Mesothelial cell of epicardium (in vitro differentiated cells): ENCODE measurements at regions not wholly inside any gene's neighbourhood (a gene's known extent, or its start where the extent isn't known, plus 50 kb on each side); places are given as distances from the start of the nearest gene placed in this dataset.

Experiments
- DNase-seq, 2 experiments: peaks; one replicate each; pipeline ENCODE4 v3.0.0; 2021; ENCODE audit warnings: low spot score in 2 of 2; ENCODE audit not compliant: unreplicated experiment in 2 of 2
- H3K27ac Mint-ChIP-seq: 2 replicates; pipeline ENCODE4 v1.8.0; 2021; ENCODE audit warnings: mixed read lengths
- H3K27me3 Mint-ChIP-seq: 2 replicates; pipeline ENCODE4 v1.8.0; 2021; ENCODE audit warnings: low read depth, mixed read lengths
- H3K36me3 Mint-ChIP-seq: 2 replicates; pipeline ENCODE4 v1.8.0; 2021; ENCODE audit warnings: mixed read lengths
- H3K4me1 Mint-ChIP-seq: 2 replicates; pipeline ENCODE4 v1.8.0; 2021; ENCODE audit warnings: mixed read lengths
- H3K4me3 Mint-ChIP-seq: 2 replicates; pipeline ENCODE4 v1.8.0; 2021; ENCODE audit warnings: mild to moderate bottlenecking, moderate library complexity, mixed read lengths
- H3K9me3 Mint-ChIP-seq: 2 replicates; pipeline ENCODE4 v1.8.0; 2021; ENCODE audit warnings: mixed read lengths
- CTCF ChIP-seq: fragments of 200-600 bp; sonication (generic); IDR thresholded peaks from one replicate; pipeline ENCODE4 v1.5.0; 2021; ENCODE audit warnings: antibody characterized with exemption; ENCODE audit not compliant: unreplicated experiment

DNA sequence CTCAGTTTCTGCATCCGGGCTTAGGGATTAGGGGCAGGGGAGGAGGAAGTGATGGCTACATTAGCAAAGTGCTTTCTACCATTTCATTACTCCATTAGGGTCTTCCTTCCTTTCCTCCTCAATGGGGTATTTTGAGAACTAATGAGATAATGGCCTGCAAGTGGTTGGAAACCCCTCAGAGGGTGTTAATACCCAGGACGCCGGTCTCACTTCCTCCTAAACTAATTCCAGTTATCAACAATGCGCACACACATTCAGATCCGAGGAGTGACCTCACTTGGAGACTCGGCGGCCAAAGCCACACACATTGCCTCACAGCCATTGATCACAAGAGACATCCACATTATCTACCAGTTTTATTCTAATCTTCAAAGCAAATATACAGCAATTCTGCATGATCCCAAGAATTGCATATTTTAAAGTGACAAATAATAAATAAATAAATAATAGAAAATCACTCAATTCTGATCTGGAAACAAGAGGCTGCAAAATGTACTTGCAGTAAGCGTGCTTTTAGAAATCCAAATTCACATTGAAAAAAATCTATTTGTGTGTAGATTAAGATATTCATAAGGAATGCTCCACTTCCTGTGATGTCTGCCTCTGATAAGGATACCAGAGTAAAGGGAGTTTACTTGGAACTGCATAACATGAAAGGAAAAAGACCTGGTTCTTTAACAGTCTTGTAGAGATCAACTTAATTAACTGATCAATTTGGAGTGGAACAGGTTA, 329.1 kb downstream of the FBXW7 start:
- no peaks in the 10 kb centered on the region for H3K36me3 Mint-ChIP-seq

DNA sequence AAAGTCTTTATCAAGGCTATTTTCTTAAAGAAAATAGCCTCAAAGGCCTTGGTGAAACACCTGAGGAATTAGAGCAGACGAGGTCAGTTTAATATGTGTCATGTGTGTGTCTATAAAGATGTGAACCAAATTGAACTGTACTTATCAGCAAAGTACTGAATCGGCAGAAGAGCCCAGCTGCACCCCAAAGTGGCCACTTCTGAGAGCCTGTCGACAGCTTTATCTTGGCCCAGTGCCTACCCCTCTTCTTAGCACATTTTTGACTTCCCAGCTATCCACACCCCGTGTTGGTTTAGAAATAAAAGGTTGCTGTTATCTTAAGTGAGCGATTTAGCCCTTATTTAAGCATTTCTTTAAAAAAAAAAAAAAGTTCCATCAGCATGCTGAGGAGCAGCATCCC, 329.7 kb downstream of the FBXW7 start:
- Mint-ChIP-seq H3K27ac (peak overlapping the region; percentile 89), H3K4me1 (peaks cover 54% of the 10 kb centered on the region), H3K36me3 (no peaks in the 10 kb centered on the region), H3K9me3 (no peaks in the 10 kb centered on the region), H3K4me3 (no peak overlapping the region), H3K27me3 (no peaks in the 10 kb centered on the region)
- no peak for TF ChIP-seq CTCF
- no peak for DNase-seq

More for the DNA sequence above, 329.1 kb downstream of the FBXW7 start:
- peak overlapping the region; percentile 89 for H3K27ac Mint-ChIP-seq
- no peak for TF ChIP-seq CTCF
- H3K4me3 Mint-ChIP-seq, result peak overlapping the region; percentile 49
- DNase-seq, result no peak
- H3K4me1 Mint-ChIP-seq, result peaks cover 54% of the 10 kb centered on the region
- H3K9me3 Mint-ChIP-seq, result no peaks in the 10 kb centered on the region
- H3K27me3 Mint-ChIP-seq, result no peaks in the 10 kb centered on the region

GRCh38 chr4:152202415-152202814, 333.5 kb downstream of the FBXW7 start:
- no peak for TF ChIP-seq CTCF
- H3K36me3 Mint-ChIP-seq, result no peaks in the 10 kb centered on the region

GRCh38 chr4:152200511-152201333, 335.2 kb downstream of the FBXW7 start:
- DNase-seq, result no peak

More at GRCh38 chr4:152202415-152202814, 333.5 kb downstream of the FBXW7 start:
- DNase-seq, result no peak
- H3K4me1 Mint-ChIP-seq, result peaks cover 34% of the 10 kb centered on the region
- H3K4me3 Mint-ChIP-seq, result no peak overlapping the region
- H3K27me3 Mint-ChIP-seq, result no peaks in the 10 kb centered on the region
- no peaks in the 10 kb centered on the region for H3K9me3 Mint-ChIP-seq
- no peak overlapping the region for H3K27ac Mint-ChIP-seq

DNA sequence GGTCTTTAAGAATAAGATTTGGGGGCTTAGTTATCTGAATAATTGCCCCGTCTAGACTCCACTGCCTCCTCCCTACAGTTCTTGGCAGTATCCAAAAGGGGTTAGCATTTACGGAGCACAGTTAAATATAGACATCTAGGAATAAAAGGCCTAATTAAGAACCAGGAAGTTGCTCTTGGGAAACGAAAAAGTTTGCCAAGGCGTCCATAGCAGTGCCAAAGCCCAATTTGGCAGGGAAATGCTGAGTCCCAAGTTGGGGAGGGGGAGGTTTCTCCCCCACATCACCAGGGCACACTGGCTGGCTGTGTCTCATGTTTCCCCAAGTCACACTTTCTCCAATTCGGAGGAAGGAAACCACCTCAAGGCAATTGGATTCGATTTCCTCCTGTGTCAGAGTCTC, 338.7 kb downstream of the FBXW7 start:
- Mint-ChIP-seq H3K9me3 (peaks cover 13% of the 10 kb centered on the region), H3K27ac (no peak overlapping the region), H3K4me3 (no peak overlapping the region), H3K36me3 (no peaks in the 10 kb centered on the region), H3K27me3 (no peaks in the 10 kb centered on the region), H3K4me1 (peaks cover 6% of the 10 kb centered on the region)
- TF ChIP-seq CTCF, result no peak
- DNase-seq, result no peak

More at GRCh38 chr4:152200511-152201333, 335.2 kb downstream of the FBXW7 start:
- no peak overlapping the region for H3K27ac Mint-ChIP-seq
- no peak overlapping the region for H3K4me3 Mint-ChIP-seq
- H3K27me3 Mint-ChIP-seq, result no peaks in the 10 kb centered on the region
- H3K9me3 Mint-ChIP-seq, result no peaks in the 10 kb centered on the region
- peaks cover 18% of the 10 kb centered on the region for H3K4me1 Mint-ChIP-seq
- TF ChIP-seq CTCF, result no peak
- no peaks in the 10 kb centered on the region for H3K36me3 Mint-ChIP-seq
